Stimulated activated CD8-positive, alpha-beta memory T cell treated with anti-CD3 and anti-CD28 coated beads, Interleukin-12 subunit alpha, Interleukin-12 subunit beta, amount 100 ng/mL, for 1 hour (primary cell): ENCODE measurements at regions not wholly inside any gene's neighbourhood (a gene's known extent, or its start where the extent isn't known, plus 50 kb on each side); places are given as distances from the start of the nearest gene placed in this dataset.

ENCODE experiments used
- DNase-seq: peaks from one replicate; pipeline ENCODE4 v3.0.0-alpha.2; 2020; ENCODE audit warnings: low read depth

DNA sequence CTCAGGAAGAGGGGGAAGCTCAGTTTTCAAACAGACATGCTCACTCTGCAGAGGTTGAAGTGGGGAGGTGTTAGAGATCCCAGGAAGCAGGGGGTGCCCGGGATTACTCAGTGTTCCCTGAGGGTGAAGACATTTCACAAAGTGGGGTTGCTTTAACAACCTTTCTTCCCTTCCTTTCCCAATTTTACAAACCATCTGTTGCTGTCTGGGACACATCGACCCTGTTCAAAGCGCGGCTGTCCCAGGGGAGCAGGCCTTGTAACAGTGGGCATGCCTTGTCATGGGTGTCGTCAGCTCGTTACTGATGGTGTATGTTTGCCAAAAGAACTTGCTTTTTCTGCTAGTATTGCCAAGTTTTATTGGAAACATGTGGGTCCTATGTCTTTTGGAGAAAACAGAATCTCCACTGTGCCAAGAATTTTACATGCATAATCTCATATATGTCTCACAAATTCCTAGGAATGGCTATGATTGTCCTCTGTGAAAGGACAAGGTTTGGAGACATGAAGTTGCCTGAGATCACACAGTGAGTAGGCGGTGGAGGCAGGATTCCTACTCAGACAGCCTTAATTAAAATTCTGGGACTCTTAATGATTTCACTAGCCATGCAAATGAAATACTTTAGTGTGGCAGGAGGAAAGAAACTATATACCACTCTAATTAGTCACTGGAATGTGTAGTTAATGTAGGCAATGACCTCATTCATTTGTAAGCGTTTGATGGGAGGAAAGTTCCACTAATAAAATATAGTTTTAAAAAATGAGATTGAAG is 198.9 kb downstream of the NXNL2 start:
- DNase-seq: no peak

DNA sequence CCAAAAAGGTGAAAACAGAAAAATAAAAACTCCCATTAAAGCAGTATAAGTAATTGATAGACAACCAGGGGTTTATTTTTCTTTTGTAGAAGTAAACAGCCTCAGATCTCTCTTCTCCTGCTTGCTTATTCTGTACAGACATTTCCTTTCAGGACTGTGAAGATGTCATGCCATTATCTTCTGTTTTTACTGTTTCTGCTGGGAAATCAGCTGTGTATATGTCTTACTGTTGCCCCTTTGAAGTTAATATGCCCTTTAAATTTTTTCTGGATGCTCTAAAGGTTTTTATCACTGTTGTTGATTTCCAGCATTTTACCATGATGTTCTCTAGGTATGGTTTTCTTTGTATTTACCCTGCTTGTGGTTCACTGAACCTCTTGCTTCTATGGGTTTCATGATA is 199.5 kb downstream of the NXNL2 start:
- DNase-seq: no peak

DNA sequence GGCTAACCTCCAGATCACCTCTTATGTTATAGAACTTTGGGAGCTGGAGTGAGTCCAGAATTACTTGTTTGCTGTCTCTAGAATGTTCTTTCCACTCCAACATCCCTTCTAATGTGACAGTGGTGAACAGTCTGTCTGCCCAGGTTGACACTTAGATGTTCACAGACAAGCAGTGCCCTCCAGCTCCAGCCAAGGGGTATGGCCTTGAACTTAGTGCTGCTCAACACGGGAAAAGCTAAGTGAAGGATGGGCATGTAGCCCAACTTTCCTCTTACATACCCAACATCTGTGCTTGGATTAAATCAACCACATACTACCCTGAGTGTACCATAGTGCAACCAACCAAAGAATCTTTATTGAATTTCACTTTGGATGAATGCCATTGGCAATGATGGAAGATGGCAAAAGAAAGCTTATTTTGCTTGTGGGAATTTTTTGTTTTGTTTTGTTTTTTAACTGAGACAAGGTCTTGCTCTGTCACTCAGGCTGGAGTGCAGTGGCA is 201.2 kb downstream of the NXNL2 start:
- no peak for DNase-seq

DNA sequence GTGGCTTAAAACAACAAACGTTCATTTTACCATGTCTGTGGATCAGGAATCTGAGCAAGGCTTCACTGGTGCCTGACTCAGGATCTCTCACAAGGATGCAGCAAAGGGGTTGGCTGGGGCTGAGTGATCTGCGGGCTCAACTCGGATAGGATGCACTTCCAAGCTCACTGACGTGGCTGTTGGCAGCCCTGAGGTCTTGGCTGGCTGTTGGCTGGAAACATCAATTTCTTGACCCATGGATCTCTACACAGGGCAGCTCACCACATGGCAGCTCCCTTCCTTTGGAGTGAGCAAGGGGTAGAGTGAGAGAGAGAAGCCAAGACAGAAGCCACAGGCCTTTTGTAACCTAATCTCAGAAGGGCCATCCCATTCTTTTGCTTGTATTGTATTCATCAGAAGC is 202.1 kb downstream of the NXNL2 start:
- no peak for DNase-seq

DNA sequence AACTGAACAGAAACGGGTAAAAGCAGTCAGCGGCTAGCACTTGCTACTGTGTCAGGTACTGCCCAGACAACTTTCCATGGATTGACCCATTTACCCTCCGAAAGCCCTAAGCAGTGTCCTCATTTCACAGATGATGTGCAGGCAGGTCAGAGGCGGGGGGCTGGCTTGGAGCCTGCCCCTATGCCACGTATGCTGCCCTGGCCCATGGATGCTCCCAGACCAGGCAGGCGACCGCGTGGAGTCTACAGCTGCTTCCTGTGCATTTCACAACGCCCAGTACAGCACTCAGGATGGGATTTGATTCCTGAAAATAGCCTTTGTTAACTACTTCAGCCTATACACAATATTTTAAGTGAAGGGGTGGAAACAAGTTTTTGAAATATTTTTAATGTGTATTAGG is 202.9 kb downstream of the NXNL2 start:
- no peak for DNase-seq

DNA sequence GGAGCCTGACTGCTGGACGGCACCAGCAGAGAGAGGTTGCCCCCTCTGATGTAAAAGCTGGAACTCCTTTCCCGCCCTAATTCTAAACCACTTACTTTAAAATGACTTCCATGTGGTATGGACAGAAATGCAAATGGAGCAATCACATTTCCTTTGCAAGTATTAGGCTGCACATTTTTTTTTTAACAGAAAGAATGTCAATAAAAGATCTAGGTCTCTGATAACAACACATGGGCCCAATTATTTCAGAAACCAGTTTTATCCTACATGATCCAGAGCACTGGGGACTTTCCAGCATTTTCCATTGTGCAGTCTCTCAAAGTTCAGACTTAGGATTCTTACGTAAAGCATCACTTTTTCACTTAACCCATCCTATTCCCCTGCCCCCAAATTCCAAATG is 203.7 kb downstream of the NXNL2 start:
- no peak for DNase-seq

DNA sequence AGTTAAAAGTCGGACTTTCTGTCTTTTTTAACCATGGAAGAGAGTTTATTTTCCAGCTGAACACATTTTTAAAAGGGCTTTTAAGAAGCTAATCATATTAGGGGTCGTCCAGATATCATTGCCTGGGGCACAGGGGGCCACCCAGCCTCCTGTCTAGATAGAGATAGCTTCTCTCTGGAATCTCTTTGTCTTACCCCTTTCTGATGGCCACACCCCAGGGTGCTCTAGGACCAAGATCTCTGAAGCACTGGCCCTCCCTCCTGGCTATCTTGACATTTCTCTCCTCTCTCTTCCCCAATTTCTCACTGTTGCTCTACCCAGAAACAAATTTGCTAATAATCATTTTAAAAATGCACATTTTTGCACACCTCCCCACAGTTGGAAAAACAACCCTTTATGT is 204.4 kb downstream of the NXNL2 start:
- no peak for DNase-seq

DNA sequence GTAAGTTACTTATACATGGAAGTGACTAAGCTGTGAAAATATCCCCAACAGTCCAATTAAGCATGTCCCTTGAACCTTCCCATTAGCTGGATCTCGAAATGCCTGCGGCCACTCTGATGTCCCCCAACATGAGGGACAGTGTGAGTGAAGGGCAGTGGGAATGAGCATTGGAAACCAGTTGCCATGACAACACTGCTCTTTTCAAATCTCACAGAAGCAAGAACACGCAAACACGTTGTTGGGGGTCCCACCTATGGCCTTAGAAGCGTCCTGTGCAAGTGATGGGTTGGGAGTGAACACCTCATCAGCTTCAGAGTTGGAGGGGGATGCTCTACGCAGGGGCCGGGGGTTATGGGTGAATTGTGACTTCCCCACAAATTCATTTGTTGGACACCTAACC is 205.9 kb downstream of the NXNL2 start:
- no peak for DNase-seq

DNA sequence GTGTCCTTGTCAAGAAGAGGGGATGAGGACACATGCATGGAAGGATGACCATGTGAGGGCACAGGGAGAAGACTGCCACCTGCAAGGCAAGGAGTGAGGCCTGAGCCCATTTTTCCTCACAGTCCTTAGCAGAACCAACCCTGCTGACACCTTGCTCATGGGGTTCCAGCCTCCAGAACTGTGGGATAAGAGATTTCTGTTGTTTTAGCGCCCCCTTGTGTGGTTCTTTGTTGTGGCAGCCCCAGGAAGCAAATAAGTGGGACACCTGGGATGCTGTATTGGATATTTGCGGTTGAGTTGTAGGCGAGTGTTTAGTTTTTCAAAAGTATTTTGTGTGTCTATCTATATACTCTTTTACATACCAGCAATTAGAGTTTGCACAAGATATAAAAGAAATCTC is 206.4 kb downstream of the NXNL2 start:
- DNase-seq: no peak

DNA sequence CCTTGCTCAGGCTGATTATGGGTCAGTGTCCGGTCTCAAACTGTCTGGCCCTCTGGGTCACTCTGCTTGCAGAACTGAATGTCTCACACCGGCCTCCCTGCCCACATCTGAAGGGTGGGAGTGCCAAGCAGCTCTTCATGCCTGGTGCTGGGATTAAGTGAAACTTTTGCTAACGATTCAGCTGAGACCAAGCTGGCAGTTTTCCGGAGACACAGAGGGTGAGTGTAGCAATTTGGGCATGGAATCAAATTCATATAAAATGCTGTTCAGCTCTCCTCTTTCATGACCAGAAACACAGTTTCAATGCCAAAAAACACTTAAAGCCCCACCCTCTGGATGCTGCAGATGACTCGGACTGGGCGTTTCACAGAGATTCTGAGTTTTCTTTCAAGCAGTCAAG is 207.5 kb downstream of the NXNL2 start:
- DNase-seq: no peak

DNA sequence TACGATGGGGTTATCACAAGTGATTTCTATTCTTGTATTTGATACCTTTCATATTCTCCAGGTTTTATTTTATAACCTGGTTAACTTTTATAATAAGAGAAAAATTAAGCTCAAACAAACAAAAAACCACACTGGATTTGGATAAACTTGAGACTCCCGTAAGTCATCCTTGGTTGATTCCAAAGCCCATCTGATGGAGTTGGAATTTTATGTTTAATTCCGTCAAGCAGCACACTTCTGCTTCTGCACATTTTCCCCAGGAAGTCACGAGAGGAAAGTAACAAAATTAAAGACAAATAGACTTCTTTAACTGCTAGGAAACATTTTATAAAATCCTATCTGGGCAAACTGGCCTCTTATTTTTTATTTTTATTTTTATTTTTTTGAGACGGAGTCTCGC is 207.9 kb downstream of the NXNL2 start:
- DNase-seq: no peak

DNA sequence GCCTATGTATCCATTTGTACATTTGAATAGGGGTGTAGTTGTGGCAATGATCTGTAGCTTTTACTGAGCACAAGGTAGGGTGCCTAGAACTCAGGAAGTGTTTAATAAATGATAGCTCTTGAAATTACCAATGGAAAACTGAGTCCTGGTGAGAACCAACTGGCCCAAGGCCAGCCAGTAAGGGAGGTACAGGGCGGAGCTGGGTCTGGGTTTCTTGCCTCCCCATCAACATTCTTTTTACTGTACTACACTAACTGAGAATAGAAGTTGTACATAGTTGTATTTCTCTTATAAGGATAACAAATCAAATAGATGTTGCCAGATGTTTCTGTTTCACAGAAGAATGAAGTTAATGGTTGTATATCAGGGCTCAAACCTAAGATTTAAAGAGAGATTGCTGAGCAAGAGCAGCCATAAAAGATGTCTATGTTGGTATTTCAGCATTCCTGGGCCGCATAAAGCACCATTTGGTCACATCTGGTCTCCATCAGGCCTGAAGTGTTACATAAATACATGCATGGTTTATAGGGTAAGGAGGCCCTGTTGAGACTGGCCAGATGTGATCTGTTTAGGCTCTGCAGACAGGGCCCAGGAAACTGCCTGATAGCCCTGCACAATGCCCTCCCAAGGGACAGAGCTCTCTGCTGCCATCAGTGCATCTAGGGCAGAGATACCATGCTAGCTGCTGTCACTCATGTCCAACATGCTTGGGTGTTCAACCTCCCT is 210.5 kb downstream of the NXNL2 start:
- no peak for DNase-seq

DNA sequence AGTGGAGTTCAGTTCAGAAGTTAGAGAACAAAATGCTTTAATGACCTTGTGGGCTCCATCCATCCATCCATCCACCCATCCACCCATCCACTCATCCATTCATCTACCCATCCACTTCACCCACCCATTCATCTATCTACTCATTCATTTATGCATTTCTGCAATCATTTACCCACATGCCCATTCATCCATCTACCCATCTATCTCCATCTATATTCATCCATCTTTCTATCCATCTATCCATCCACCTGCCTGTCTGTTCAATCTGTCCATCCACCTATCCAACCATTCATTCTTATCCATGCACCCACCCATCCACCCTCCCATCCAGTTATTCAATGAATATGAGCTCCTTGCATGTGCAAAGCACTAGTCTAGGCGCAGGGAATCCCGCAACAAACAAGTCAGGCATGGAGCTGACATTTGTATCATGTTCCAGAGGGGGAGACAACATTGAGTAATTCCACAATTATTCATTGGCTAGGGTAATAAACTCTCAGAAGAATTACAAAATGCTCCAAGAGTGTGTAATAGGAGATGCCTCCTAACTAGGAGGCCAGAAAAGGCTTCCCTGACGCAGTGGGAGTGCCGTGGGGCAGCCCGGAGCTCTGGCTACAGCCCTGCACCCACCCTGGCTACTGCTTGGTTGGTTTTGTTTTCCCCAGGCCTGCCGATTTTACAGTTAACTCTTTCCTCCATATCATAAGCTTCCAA is 211.2 kb downstream of the NXNL2 start:
- DNase-seq: no peak

DNA sequence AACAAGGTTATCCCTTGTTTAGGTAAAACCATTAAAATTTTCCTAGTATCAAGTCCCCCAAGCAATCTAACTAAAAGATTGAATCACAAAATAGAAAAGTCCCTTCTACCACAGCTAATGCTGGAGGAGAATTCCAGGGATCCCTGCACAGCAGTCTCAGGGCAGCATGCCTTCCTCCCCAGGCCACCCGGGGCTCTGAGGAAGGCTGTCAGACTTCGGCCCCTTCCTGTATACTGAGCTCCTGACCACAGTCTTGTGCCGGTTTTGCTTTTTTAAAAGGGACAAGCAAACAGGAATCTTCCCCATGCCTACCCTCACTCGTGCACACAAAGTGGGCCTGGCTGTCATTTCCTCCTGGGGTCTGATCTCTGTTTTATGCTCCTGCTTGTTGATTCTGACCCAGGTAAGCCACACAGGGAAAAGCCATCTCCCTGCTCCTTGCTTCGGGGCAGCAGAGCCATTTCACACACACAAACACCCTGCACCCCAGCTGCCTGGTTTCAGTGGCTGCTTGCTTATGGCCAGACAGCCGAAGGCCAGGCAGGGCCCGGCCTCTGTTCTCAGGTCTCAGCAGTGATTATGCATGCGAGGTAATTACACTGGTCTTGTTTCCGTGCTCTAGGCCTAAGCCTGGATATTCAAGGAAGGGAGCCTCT is 211.9 kb downstream of the NXNL2 start:
- DNase-seq: no peak

DNA sequence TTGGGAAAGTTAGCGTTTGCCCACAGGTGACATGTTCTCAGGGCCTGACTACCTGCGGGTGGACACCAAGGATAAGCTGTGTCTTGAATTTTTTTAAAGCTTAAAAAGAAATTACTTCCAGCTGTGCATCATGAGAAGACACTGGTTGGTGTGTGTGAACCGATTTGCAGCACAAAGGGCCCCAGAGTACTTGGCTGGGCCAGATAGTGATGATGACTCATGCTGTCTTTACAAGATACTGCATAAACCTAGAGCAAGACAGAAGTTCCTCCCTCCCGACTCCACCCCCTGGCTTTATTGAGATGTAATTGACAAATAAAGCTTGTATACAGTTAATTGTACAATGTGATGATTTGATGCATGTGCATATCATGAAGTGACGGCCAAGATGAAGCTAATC is 212.8 kb downstream of the NXNL2 start:
- DNase-seq: no peak

DNA sequence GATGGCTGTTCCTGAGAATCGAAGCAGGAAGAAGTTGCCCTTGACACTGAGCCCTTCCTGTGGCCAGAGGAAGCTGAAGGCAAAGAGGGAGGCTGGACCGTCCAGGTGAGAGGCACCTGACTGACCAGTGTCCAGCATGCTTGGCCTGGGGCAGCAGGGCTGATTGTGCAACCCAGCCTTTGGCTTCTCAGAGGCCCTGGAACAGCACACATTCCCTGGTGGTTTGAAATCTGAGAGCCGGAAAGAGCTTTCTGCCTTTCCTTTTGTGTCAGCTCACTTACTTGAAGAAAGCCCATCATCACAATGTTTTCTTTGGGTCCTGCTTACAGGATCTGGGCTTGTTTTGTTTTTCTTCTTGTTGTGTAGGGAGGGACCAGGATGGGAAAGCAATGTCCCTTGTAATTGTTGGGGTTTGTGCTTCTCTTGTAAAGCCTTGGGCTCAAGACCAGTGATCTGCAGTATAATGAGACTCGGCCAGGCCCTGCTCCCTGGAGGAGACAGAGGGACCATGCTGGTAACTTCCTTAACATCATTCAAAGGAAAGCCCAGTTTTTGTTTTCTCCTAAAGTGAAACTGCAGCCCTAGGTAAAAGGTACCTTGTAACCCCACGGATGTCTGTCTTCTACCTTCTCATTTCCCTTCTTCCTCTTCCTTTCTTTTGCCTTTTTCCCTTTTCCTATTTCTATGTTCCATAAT is 213.7 kb downstream of the NXNL2 start:
- DNase-seq: no peak

DNA sequence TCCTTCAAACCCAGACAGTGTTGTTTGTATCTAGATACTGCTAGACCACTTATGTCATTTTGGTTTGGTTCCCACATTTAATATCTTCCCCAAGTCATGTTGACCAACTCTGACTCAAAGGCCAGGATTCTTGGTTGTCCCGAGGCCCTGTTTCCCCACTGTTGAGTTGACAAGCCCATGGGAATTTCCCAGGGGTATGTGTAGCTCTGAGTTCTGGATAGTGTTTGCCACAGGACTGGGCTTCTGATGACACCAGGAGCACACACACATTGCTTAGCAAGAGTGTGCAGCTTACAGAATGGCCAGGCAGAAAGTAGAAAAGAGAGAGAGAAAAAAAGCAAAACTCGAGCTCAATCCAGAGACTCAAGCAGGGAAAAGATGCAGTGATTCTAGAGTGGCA is 214.4 kb downstream of the NXNL2 start:
- no peak for DNase-seq

DNA sequence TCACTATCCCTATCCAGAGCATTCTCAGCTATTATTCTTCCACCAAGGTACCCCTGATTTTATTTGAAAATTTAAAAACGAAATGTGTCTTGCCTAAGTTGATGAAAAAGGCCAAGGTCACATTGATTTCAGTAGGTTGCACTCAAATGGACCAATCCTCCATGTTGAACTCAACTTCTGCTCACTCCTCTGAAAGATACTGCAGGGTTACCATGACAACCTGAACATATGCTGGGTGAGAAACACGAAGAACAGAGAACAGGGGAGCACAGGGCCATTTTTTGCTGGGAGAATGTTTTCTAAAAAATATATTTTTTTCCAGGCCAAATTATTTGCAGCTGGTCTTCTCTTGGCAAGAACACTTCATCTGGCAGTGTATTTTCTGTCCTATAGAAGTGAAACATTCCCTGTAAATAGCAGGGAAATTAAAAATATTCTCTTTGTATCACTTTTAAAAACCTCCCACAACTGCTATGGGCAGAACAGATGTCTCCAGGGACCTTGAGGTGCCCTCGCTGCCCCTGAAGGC is 215.9 kb downstream of the NXNL2 start:
- DNase-seq: no peak

DNA sequence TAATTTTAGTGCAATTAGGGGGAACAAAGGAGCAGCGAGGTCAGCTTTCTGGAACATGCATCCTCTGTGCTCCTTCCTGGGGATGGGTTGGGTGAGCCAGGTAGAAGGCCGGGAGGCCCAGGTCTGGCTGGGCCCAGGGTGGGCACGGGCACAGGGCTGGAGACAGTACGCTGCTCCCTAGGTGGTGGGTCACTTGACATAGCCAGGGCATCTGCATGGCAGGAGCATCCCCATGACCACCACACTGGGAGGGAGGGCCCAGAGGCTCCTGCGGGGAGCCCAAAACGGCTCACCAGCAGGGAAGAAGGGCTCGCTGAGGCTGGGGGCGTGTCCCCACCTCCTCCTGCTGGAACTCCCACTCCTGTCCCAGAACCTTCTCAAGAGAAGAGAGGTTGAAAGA is 216.8 kb downstream of the NXNL2 start:
- DNase-seq: no peak

DNA sequence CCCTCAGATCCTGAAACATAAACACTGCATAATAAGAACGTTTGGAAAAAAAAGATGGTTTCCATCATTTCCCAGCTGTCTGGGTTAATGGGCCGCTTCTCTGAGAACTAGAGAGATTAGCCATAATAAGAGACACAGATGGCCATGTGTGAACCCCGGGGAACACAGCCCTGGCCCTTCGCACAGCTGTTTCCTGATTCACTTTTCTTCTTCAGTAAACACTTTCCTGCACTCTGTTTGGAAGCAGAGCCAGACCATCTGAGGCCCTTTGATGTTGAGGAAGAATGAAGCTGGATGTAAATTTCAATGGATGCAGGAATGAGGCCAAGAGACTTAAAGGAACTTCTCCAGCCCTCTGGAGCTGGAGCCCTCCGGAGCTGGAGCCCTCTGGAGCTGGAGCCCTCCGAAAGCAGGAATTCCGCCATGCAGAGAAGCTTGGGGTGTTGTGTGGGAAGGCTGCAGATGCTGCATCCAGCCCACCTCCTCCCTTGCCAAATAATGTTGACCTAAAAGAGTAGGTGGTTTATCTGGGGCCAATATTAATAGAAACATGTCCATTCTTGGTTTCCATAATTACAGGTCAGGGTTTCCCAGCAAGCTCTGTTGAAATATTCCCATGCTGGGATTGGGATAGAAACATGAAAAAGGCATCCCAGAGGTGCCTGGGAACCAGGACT is 218.9 kb downstream of the NXNL2 start:
- no peak for DNase-seq

DNA sequence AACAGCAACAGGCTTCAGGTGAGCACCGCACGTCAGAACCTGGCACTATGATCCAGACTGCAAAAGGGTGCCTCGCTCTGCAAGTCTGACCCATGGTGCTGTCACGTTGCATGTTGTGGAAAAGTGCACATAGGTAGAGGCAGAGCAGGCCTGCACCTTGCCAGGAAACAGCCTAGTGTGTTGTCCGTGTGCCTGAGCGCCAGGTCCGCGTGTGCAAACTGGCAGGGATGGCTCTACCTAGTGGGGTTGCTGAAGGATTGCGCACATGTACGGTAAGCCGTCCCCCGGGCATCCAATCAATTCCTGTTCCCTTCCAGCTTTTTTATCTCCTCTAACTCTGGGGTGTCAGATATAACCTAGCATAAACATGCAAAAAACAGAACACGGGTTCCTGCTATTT is 219.5 kb downstream of the NXNL2 start:
- DNase-seq: no peak
